ENCODE measurements at regions not wholly inside any gene's neighbourhood (a gene's known extent, or its start where the extent isn't known, plus 50 kb on each side); places are given as distances from the start of the nearest gene placed in this dataset.
A peak's percentile ranks its signal among the peaks of the same experiment; 100 is the strongest.

GRCh38 chr5:1942630-1943029 is 59.9 kb upstream of the IRX4 start:
- Histone ChIP-seq H3K27ac (ENCODE audit: low read length) (no peak overlapping the region), H3K4me3 (ENCODE audit: low read depth in 1 of 2, low read length in 2 of 2) (no peak overlapping the region), H3K4me1 (ENCODE audit: insufficient read depth, low read length) (no peaks in the 10 kb centered on the region), H3K9ac (ENCODE audit: low read depth, low read length) (no peak overlapping the region), H3K79me2 (ENCODE audit: insufficient read depth, low read length) (no peaks in the 10 kb centered on the region), H3K36me3 (ENCODE audit: insufficient read depth, low read length) (no peaks in the 10 kb centered on the region), H3K27me3 (ENCODE audit: insufficient read depth, low read length, poor library complexity) (peaks cover 3% of the 10 kb centered on the region), H4K20me1 (ENCODE audit: insufficient read depth, low read length) (no peaks in the 10 kb centered on the region), H3K4me2 (ENCODE audit: insufficient read depth, low read length) (no peak overlapping the region), H3K9me3 (ENCODE audit: insufficient read depth, low read length, severe bottlenecking) (no peaks in the 10 kb centered on the region), H2AFZ (ENCODE audit: low read depth, low read length) (no peak overlapping the region)
- no peak for TF ChIP-seq EZH2 (IDR thresholded peaks at IDR 0.05; ENCODE audit: borderline replicate concordance, low read depth, low read length, severe bottlenecking)
- TF ChIP-seq CTCF (IDR thresholded peaks at IDR 0.05; ENCODE audit: borderline replicate concordance, extremely low read depth, low read length, poor library complexity, severe bottlenecking) = no peak
- DNase-seq = no peak
- ATAC-seq (ENCODE audit: insufficient read depth, low read depth) = no peak

GRCh38 chr5:1942158-1942557 is 59.4 kb upstream of the IRX4 start:
- ATAC-seq (ENCODE audit: insufficient read depth, low read depth) (no peak), DNase-seq (no peak)
- no peaks in the 10 kb centered on the region for H4K20me1 ChIP-seq (ENCODE audit: insufficient read depth, low read length)
- H3K9ac ChIP-seq (ENCODE audit: low read depth, low read length) = no peak overlapping the region
- H3K36me3 ChIP-seq (ENCODE audit: insufficient read depth, low read length) = no peaks in the 10 kb centered on the region
- no peaks in the 10 kb centered on the region for H3K4me1 ChIP-seq (ENCODE audit: insufficient read depth, low read length)
- H3K79me2 ChIP-seq (ENCODE audit: insufficient read depth, low read length) = no peaks in the 10 kb centered on the region
- no peak overlapping the region for H3K4me2 ChIP-seq (ENCODE audit: insufficient read depth, low read length)
- no peak overlapping the region for H3K4me3 ChIP-seq (ENCODE audit: low read depth in 1 of 2, low read length in 2 of 2)
- H3K27ac ChIP-seq (ENCODE audit: low read length) = no peak overlapping the region
- peaks cover 3% of the 10 kb centered on the region for H3K27me3 ChIP-seq (ENCODE audit: insufficient read depth, low read length, poor library complexity)
- TF ChIP-seq EZH2 (IDR thresholded peaks at IDR 0.05; ENCODE audit: borderline replicate concordance, low read depth, low read length, severe bottlenecking) = no peak
- peak; percentile 11 for TF ChIP-seq CTCF (IDR thresholded peaks at IDR 0.05; ENCODE audit: borderline replicate concordance, extremely low read depth, low read length, poor library complexity, severe bottlenecking)
- no peaks in the 10 kb centered on the region for H3K9me3 ChIP-seq (ENCODE audit: insufficient read depth, low read length, severe bottlenecking)
- H2AFZ ChIP-seq (ENCODE audit: low read depth, low read length) = no peak overlapping the region

GRCh38 chr5:1939256-1939655 is 56.5 kb upstream of the IRX4 start:
- Histone ChIP-seq H3K9me3 (ENCODE audit: insufficient read depth, low read length, severe bottlenecking) (no peaks in the 10 kb centered on the region), H3K4me1 (ENCODE audit: insufficient read depth, low read length) (no peaks in the 10 kb centered on the region), H4K20me1 (ENCODE audit: insufficient read depth, low read length) (no peaks in the 10 kb centered on the region), H3K36me3 (ENCODE audit: insufficient read depth, low read length) (no peaks in the 10 kb centered on the region), H3K4me2 (ENCODE audit: insufficient read depth, low read length) (no peak overlapping the region), H3K4me3 (ENCODE audit: low read depth in 1 of 2, low read length in 2 of 2) (no peak overlapping the region), H2AFZ (ENCODE audit: low read depth, low read length) (no peak overlapping the region), H3K79me2 (ENCODE audit: insufficient read depth, low read length) (no peaks in the 10 kb centered on the region), H3K27me3 (ENCODE audit: insufficient read depth, low read length, poor library complexity) (peaks cover 3% of the 10 kb centered on the region), H3K27ac (ENCODE audit: low read length) (no peak overlapping the region), H3K9ac (ENCODE audit: low read depth, low read length) (no peak overlapping the region)
- no peak for DNase-seq
- no peak for TF ChIP-seq EZH2 (IDR thresholded peaks at IDR 0.05; ENCODE audit: borderline replicate concordance, low read depth, low read length, severe bottlenecking)
- TF ChIP-seq CTCF (IDR thresholded peaks at IDR 0.05; ENCODE audit: borderline replicate concordance, extremely low read depth, low read length, poor library complexity, severe bottlenecking) = no peak
- no peak for ATAC-seq (ENCODE audit: insufficient read depth, low read depth)

Data from DND-41 (cell line).